ENCODE measurements at regions not wholly inside any gene's neighbourhood (a gene's known extent, or its start where the extent isn't known, plus 50 kb on each side); places are given as distances from the start of the nearest gene placed in this dataset.

DNA sequence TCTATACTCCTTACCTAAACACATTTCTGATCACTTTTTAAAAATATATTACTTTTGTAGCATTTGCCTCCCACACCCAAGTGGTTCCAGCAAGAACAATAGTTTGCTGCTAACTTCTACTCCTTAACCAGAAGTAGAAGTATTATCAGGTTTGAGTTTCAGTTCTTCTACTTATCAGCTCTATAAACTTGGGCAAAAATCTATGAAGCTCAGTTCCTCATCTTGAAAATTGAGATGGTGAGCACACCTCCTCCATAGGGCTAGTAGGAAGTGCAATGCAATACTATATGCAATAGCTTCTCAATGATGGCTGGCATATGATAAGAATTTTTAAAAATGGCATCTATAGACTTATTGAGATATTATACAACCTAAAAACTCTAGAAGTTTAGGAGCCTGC lies 283.7 kb downstream of the TLR4 start:
- Histone ChIP-seq H3K27me3 (no peaks in the 10 kb centered on the region), H3K9me3 (no peaks in the 10 kb centered on the region), H3K4me1 (no peaks in the 10 kb centered on the region), H3K27ac (no peak overlapping the region), H3K36me3 (no peaks in the 10 kb centered on the region), H3K4me3 (no peak overlapping the region)
- TF ChIP-seq POLR2A (IDR thresholded peaks at IDR 0.05) (no peak), CTCF (IDR thresholded peaks at IDR 0.05) (no peak)
- intact Hi-C loops (cut with DNase I; ENCODE audit: low total_unique reads) = no loop called here
- DNase-seq = no peak

DNA sequence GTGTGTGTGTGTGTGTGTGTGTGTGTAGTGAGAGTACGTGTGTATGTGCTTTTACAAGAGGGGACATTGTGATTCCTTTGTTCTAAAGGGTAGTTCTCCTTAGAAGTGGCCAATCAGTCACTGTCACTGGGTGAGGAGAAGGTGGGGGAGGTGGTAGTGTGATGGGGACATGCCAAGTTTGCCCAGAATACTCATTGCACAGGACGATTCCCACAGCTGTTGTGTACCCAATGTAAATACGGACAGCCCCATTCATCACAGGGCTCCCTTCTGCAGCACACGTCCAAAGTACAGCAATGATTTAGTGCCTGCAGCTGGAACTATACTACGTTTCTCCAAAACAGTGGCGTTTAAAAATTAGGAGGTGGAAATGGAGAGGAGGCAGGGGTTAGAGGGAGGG lies 287.8 kb downstream of the TLR4 start:
- intact Hi-C loops (cut with DNase I; ENCODE audit: low total_unique reads) = no loop called here
- H3K27me3 ChIP-seq = no peaks in the 10 kb centered on the region
- no peaks in the 10 kb centered on the region for H3K9me3 ChIP-seq
- no peaks in the 10 kb centered on the region for H3K4me1 ChIP-seq
- no peaks in the 10 kb centered on the region for H3K36me3 ChIP-seq
- H3K27ac ChIP-seq = no peak overlapping the region
- H3K4me3 ChIP-seq = no peak overlapping the region
- TF ChIP-seq POLR2A (IDR thresholded peaks at IDR 0.05) (no peak), CTCF (IDR thresholded peaks at IDR 0.05) (no peak)
- DNase-seq = no peak

GRCh38 chr9:118000581-118000980 lies 296.4 kb downstream of the TLR4 start:
- H3K4me1 ChIP-seq = no peaks in the 10 kb centered on the region
- H3K36me3 ChIP-seq = no peaks in the 10 kb centered on the region
- H3K27ac ChIP-seq = no peak overlapping the region
- H3K9me3 ChIP-seq = no peaks in the 10 kb centered on the region
- intact Hi-C loops (cut with DNase I; ENCODE audit: low total_unique reads) = no loop called here
- H3K4me3 ChIP-seq = no peak overlapping the region
- DNase-seq = no peak
- TF ChIP-seq CTCF (IDR thresholded peaks at IDR 0.05) (no peak), POLR2A (IDR thresholded peaks at IDR 0.05) (no peak)
- H3K27me3 ChIP-seq = no peaks in the 10 kb centered on the region

GRCh38 chr9:118003240-118003639 lies 299.0 kb downstream of the TLR4 start:
- Histone ChIP-seq H3K9me3 (no peaks in the 10 kb centered on the region), H3K27ac (no peak overlapping the region), H3K36me3 (no peaks in the 10 kb centered on the region), H3K4me3 (no peak overlapping the region), H3K4me1 (no peaks in the 10 kb centered on the region), H3K27me3 (no peaks in the 10 kb centered on the region)
- TF ChIP-seq CTCF (IDR thresholded peaks at IDR 0.05) = no peak
- no peak for TF ChIP-seq POLR2A (IDR thresholded peaks at IDR 0.05)
- DNase-seq = no peak
- intact Hi-C loops (cut with DNase I; ENCODE audit: low total_unique reads) = no loop called here

DNA sequence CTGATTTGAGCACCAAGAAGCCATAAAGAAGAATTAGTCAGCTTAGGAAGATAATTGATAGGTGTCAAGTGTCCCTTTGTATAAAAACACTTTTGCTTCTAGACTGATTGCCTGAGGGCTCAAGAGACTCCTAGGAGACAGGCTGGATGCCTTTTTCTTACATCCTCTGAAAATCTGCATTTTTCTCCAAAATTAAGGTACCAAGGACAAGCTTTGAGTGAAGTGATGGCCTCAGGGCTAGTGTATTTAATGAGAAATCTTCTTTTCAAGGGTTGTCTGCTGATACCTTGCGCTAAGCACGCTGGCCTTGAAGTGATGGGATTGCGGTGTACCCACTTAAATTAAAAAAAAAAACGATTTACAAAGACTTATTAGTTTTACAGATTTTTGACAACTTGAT lies 304.0 kb downstream of the TLR4 start:
- intact Hi-C loops (cut with DNase I; ENCODE audit: low total_unique reads) = no loop called here
- TF ChIP-seq POLR2A (IDR thresholded peaks at IDR 0.05) (no peak), CTCF (IDR thresholded peaks at IDR 0.05) (no peak)
- no peak for DNase-seq
- H3K36me3 ChIP-seq = no peaks in the 10 kb centered on the region
- H3K4me3 ChIP-seq = no peak overlapping the region
- no peaks in the 10 kb centered on the region for H3K4me1 ChIP-seq
- no peaks in the 10 kb centered on the region for H3K9me3 ChIP-seq
- H3K27ac ChIP-seq = no peak overlapping the region
- no peaks in the 10 kb centered on the region for H3K27me3 ChIP-seq
